OCI-LY3 (cell line): ENCODE measurements at regions not wholly inside any gene's neighbourhood (a gene's known extent, or its start where the extent isn't known, plus 50 kb on each side); places are given as distances from the start of the nearest gene placed in this dataset.

Source experiments
- H2AFZ ChIP-seq: fragments of 200-600, 300-600 bp; shearing (Covaris generic); 2 replicates; pipeline ENCODE4 v1.6.0; 2014; ENCODE audit warnings: antibody characterized with exemption, low read depth, low read length
- H3K27ac ChIP-seq: fragments of 200-600, 300-600 bp; sonication (generic); 2 replicates; pipeline ENCODE4 v1.5.1; 2014; ENCODE audit warnings: mild to moderate bottlenecking, low read length, moderate library complexity, mixed read lengths
- H3K27me3 ChIP-seq: fragments of 200-600, 300-600 bp; sonication (generic); 2 replicates; pipeline ENCODE4 v1.6.1; 2014; ENCODE audit warnings: low read depth, low read length, mixed read lengths
- H3K36me3 ChIP-seq: fragments of 200-600, 300-600 bp; sonication (generic); replicated peaks from 2 replicates; pipeline ENCODE3; 2014; ENCODE audit warnings: low read depth, low read length, mixed read lengths
- H3K4me1 ChIP-seq: fragments of 300-600, 200-600 bp; sonication (generic); 2 replicates; pipeline ENCODE4 v1.6.1; 2014; ENCODE audit warnings: low read length, mixed read lengths
- H3K4me2 ChIP-seq: fragments of 200-600, 300-600 bp; sonication (generic); 2 replicates; pipeline ENCODE4 v1.6.1; 2014; ENCODE audit warnings: low read length, mixed read lengths
- H3K4me3 ChIP-seq: fragments of 300-600, 200-600 bp; sonication (generic); 2 replicates; pipeline ENCODE4 v1.5.1; 2014; ENCODE audit warnings: antibody characterized with exemption, mild to moderate bottlenecking, low read length, moderate library complexity
- H3K79me2 ChIP-seq: fragments of 300-600, 200-600 bp; shearing (Covaris generic); 2 replicates; pipeline ENCODE4 v1.6.1; 2014; ENCODE audit warnings: mild to moderate bottlenecking, low read length, mixed read lengths
- H3K9ac ChIP-seq: fragments of 300-600, 200-600 bp; shearing (Covaris generic); 2 replicates; pipeline ENCODE4 v1.6.0; 2014; ENCODE audit warnings: mild to moderate bottlenecking, low read length, moderate library complexity
- H3K9me3 ChIP-seq: fragments of 200-600, 300-600 bp; shearing (Covaris generic); 2 replicates; pipeline ENCODE4 v1.6.1; 2014; ENCODE audit warnings: low read length, mixed read lengths; ENCODE audit not compliant: insufficient read depth
- H4K20me1 ChIP-seq: fragments of 200-600, 300-600 bp; sonication (generic); 2 replicates; pipeline ENCODE4 v1.6.1; 2016; ENCODE audit warnings: low read length, mixed read lengths; ENCODE audit not compliant: insufficient read depth
- EZH2phosphoT487 ChIP-seq: fragments of 200-600 bp; shearing (Covaris generic); IDR thresholded peaks from 2 replicates; pipeline ENCODE4 v1.6.1; 2018; ENCODE audit warnings: antibody characterized with exemption, mixed run types, low read depth
- TF ChIP-seq, protein P1 (sequence below): fragments of 200-600, 300-600 bp; sonication (generic); IDR thresholded peaks from 2 replicates; pipeline ENCODE4 v1.5.1; 2014; ENCODE audit warnings: antibody characterized with exemption, low read length, low read depth

DNA sequence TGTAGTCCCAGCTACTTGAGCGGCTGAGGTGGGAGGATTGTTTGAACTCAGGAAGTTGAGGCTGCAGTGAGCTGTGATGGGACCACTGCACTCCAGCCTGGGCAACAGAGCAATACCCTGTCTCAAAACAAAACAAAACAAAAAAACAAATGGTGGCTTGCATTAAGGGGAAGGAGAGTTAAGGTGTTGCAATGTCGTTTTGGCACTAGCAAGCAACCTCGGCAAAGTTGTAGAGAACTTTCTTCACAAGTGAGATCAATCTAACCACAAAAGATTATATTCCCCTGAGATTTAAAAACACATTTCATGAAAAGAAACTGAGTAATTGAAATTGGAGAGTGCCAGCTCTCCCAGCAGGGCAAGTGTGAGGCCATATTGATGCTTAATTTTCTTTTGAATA, 153.7 kb downstream of the KLF5 start:
- H4K20me1 ChIP-seq = no peaks in the 10 kb centered on the region
- no peak overlapping the region for H3K4me3 ChIP-seq
- H3K27me3 ChIP-seq = 0 out of 2 replicates have a peak, but pooled peaks cover 3% of the 10 kb centered on the region
- H3K79me2 ChIP-seq = no peaks in the 10 kb centered on the region
- H3K4me1 ChIP-seq = peaks cover 27% of the 10 kb centered on the region
- H3K36me3 ChIP-seq = peaks cover 2% of the 10 kb centered on the region
- no peak for TF ChIP-seq EZH2phosphoT487
- TF ChIP-seq, protein P1, sequence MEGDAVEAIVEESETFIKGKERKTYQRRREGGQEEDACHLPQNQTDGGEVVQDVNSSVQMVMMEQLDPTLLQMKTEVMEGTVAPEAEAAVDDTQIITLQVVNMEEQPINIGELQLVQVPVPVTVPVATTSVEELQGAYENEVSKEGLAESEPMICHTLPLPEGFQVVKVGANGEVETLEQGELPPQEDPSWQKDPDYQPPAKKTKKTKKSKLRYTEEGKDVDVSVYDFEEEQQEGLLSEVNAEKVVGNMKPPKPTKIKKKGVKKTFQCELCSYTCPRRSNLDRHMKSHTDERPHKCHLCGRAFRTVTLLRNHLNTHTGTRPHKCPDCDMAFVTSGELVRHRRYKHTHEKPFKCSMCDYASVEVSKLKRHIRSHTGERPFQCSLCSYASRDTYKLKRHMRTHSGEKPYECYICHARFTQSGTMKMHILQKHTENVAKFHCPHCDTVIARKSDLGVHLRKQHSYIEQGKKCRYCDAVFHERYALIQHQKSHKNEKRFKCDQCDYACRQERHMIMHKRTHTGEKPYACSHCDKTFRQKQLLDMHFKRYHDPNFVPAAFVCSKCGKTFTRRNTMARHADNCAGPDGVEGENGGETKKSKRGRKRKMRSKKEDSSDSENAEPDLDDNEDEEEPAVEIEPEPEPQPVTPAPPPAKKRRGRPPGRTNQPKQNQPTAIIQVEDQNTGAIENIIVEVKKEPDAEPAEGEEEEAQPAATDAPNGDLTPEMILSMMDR = no peak
- no peak overlapping the region for H3K27ac ChIP-seq
- no peak overlapping the region for H3K9ac ChIP-seq
- no peak overlapping the region for H3K4me2 ChIP-seq
- no peaks in the 10 kb centered on the region for H3K9me3 ChIP-seq
- no peak overlapping the region for H2AFZ ChIP-seq

DNA sequence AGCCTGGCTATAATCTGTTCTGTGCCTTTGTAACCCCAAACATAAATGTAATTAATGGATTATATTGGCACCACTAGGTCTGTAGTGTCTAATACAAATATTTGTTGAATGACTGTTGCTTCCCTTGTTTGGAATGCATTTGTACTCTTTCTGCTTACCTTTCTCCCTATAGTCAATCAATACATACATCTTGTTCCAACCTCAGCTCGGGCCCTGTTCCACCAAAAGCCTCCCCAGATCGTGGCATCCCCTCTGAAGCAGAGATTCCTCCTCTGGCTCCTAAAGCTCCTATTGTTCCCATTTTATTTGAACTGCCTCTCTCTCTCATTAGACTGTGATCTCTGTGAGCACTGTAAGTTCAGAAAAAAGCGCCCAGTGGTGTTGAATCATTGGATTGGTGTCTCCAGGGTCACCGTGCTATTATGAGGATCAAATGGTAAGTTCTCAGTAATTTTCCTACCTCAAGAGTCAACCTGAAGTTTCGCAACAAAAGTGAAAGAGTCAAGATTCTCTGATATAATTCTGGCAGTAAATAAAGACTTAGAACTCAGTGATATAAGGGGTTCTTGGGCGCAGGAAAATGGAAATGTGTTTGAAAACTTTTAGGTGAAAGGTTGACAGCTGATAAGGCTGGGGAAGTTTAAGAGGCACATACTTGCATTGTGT, 151.5 kb downstream of the KLF5 start:
- H4K20me1 ChIP-seq = no peaks in the 10 kb centered on the region
- H3K9me3 ChIP-seq = no peaks in the 10 kb centered on the region
- no peak overlapping the region for H2AFZ ChIP-seq
- 0 out of 2 replicates have a peak, but pooled peaks cover 3% of the 10 kb centered on the region for H3K27me3 ChIP-seq
- H3K27ac ChIP-seq = no peak overlapping the region
- H3K9ac ChIP-seq = no peak overlapping the region
- H3K4me2 ChIP-seq = no peak overlapping the region
- H3K4me3 ChIP-seq = no peak overlapping the region
- H3K79me2 ChIP-seq = no peaks in the 10 kb centered on the region
- H3K36me3 ChIP-seq = peaks cover 2% of the 10 kb centered on the region
- peaks cover 14% of the 10 kb centered on the region for H3K4me1 ChIP-seq
- no peak for TF ChIP-seq EZH2phosphoT487

DNA sequence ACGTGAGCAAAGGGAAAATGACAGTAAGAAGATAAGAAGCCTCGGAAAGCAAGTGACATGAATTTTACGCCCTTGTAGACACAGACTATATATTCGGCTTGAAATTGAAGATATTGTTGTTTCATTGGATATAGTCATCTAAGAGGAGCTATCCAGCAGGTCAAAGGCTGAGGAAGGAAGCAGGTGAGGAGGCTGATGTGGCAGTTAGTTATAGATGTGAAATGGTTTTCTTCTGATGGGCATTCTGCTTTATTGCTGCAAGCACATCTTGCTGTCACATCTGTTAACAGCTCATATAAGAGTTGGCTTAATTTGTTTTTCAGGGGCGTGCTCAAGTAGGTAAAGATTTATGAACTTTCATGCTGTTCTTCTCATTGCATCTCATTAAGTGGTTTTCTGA, 146.1 kb downstream of the KLF5 start:
- H3K27me3 ChIP-seq = no peaks in the 10 kb centered on the region
- H3K4me1 ChIP-seq = no peaks in the 10 kb centered on the region
- H3K4me2 ChIP-seq = no peak overlapping the region
- H3K36me3 ChIP-seq = no peaks in the 10 kb centered on the region
- no peak overlapping the region for H3K4me3 ChIP-seq
- no peaks in the 10 kb centered on the region for H3K79me2 ChIP-seq
- no peak overlapping the region for H3K27ac ChIP-seq
- H2AFZ ChIP-seq = no peak overlapping the region
- no peaks in the 10 kb centered on the region for H4K20me1 ChIP-seq
- H3K9me3 ChIP-seq = no peaks in the 10 kb centered on the region
- no peak overlapping the region for H3K9ac ChIP-seq
- TF ChIP-seq EZH2phosphoT487 = no peak
- TF ChIP-seq, protein P1 = no peak

- Histone ChIP-seq H3K9me3 (no peaks in the 10 kb centered on the region), H3K4me1 (no peaks in the 10 kb centered on the region), H3K79me2 (no peaks in the 10 kb centered on the region), H4K20me1 (no peaks in the 10 kb centered on the region), H2AFZ (no peak overlapping the region), H3K36me3 (no peaks in the 10 kb centered on the region), H3K9ac (no peak overlapping the region), H3K4me3 (no peak overlapping the region), H3K4me2 (no peak overlapping the region), H3K27me3 (no peaks in the 10 kb centered on the region), H3K27ac (no peak overlapping the region)
- TF ChIP-seq, protein P1 = no peak
- no peak for TF ChIP-seq EZH2phosphoT487
These were observed 142.8 kb downstream of the KLF5 start for GRCh38 chr13:73201626-73202025.

DNA sequence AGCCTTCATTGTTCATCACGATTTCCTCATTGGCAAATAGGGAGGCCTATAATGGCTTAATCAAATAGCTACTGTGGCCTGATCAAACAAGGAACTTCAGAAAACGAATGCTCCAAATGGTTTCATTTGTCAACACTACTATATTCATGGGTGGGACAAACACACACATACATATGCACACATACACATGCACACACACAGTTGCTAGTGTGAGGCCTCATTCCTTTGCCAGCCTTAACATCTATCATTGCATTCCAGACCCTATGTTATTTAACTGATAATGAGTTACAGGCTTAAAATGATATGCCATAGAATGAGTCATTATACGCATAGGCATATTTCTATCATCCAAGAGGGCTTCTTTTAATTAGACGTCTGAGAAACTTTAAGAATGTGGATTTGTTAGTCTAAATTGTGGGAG, 140.2 kb downstream of the KLF5 start:
- TF ChIP-seq EZH2phosphoT487 = no peak
- TF ChIP-seq, protein P1 = no peak
- H3K79me2 ChIP-seq = no peaks in the 10 kb centered on the region
- H3K9me3 ChIP-seq = no peaks in the 10 kb centered on the region
- H3K4me3 ChIP-seq = no peak overlapping the region
- H3K4me2 ChIP-seq = no peak overlapping the region
- no peak overlapping the region for H2AFZ ChIP-seq
- no peaks in the 10 kb centered on the region for H3K36me3 ChIP-seq
- no peak overlapping the region for H3K9ac ChIP-seq
- H3K27ac ChIP-seq = no peak overlapping the region
- no peaks in the 10 kb centered on the region for H3K27me3 ChIP-seq
- peaks cover 4% of the 10 kb centered on the region; the same call in 1 of the 2 replicates for H3K4me1 ChIP-seq
- H4K20me1 ChIP-seq = no peaks in the 10 kb centered on the region
